ENCODE measurements at regions not wholly inside any gene's neighbourhood (a gene's known extent, or its start where the extent isn't known, plus 50 kb on each side); places are given as distances from the start of the nearest gene placed in this dataset.
"Not testable (repeated sequence)": the region's sequence is repeated elsewhere in the genome, so short reads cannot be mapped to it uniquely, and the experiment has no call there.

GRCh38 chr11:130533871-130534270 is 85.4 kb downstream of the ADAMTS15 start:
- no peak overlapping the region for H3K4me3 ChIP-seq (ENCODE audit: low read depth, low read length)
- TF ChIP-seq CTCF (IDR thresholded peaks at IDR 0.05; ENCODE audit: low read depth, low read length, missing control alignments): no peak
- no peak for DNase-seq (ENCODE audit: low read depth)

GRCh38 chr11:130534551-130534950 is 86.1 kb downstream of the ADAMTS15 start:
- no peak for TF ChIP-seq CTCF (IDR thresholded peaks at IDR 0.05; ENCODE audit: low read depth, low read length, missing control alignments)
- DNase-seq (ENCODE audit: low read depth): no peak
- no peak overlapping the region for H3K4me3 ChIP-seq (ENCODE audit: low read depth, low read length)

- no peak for TF ChIP-seq CTCF (IDR thresholded peaks at IDR 0.05; ENCODE audit: low read depth, low read length, missing control alignments)
- no peak overlapping the region for H3K4me3 ChIP-seq (ENCODE audit: low read depth, low read length)
- DNase-seq (ENCODE audit: low read depth): no peak
Observed at GRCh38 chr11:130535520-130535919, 87.1 kb downstream of the ADAMTS15 start.

GRCh38 chr11:130536106-130537040 is 87.9 kb downstream of the ADAMTS15 start:
- no peak for TF ChIP-seq CTCF (IDR thresholded peaks at IDR 0.05; ENCODE audit: low read depth, low read length, missing control alignments)
- no peak overlapping the region for H3K4me3 ChIP-seq (ENCODE audit: low read depth, low read length)
- DNase-seq (ENCODE audit: low read depth): no peak

GRCh38 chr11:130539680-130540079 is 91.2 kb downstream of the ADAMTS15 start:
- H3K4me3 ChIP-seq (ENCODE audit: low read depth, low read length); DNase-seq (ENCODE audit: low read depth): not testable (repeated sequence)

- TF ChIP-seq CTCF (IDR thresholded peaks at IDR 0.05; ENCODE audit: low read depth, low read length, missing control alignments): no peak
- no peak overlapping the region for H3K4me3 ChIP-seq (ENCODE audit: low read depth, low read length)
- DNase-seq (ENCODE audit: low read depth): no peak
Observed at GRCh38 chr11:130544266-130544665, 95.8 kb downstream of the ADAMTS15 start.

GRCh38 chr11:130545449-130546072 is 97.1 kb downstream of the ADAMTS15 start:
- TF ChIP-seq CTCF (IDR thresholded peaks at IDR 0.05; ENCODE audit: low read depth, low read length, missing control alignments): no peak
- no peak overlapping the region for H3K4me3 ChIP-seq (ENCODE audit: low read depth, low read length)
- no peak for DNase-seq (ENCODE audit: low read depth)

Measured in GM12864 (cell line).